ENCODE measurements at regions not wholly inside any gene's neighbourhood (a gene's known extent, or its start where the extent isn't known, plus 50 kb on each side); places are given as distances from the start of the nearest gene placed in this dataset.
"Not testable (repeated sequence)": the region's sequence is repeated elsewhere in the genome, so short reads cannot be mapped to it uniquely, and the experiment has no call there.

DNA sequence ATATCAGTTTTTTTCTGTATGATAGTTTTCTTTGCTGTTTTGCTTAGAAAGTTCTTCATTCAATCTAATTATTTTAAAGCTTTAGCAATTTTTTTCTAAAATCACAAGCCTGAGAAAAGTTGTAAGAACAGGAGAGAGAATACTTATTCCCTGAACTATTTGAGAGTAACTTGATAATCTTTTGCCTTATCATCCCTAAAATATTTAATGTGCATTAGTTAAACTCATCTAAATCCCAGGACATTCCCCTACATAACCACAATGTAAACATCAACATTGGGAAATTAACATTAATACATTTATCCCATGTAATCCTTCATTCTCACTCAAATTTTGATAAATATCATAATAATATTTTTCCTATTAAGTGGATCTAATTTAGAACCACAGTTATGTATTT lies 241.8 kb downstream of the CD109 start:
- in situ Hi-C loops (cut with HindIII; ENCODE audit: low sequenced_read_pairs), result no loop called here
- TF ChIP-seq, protein P1, sequence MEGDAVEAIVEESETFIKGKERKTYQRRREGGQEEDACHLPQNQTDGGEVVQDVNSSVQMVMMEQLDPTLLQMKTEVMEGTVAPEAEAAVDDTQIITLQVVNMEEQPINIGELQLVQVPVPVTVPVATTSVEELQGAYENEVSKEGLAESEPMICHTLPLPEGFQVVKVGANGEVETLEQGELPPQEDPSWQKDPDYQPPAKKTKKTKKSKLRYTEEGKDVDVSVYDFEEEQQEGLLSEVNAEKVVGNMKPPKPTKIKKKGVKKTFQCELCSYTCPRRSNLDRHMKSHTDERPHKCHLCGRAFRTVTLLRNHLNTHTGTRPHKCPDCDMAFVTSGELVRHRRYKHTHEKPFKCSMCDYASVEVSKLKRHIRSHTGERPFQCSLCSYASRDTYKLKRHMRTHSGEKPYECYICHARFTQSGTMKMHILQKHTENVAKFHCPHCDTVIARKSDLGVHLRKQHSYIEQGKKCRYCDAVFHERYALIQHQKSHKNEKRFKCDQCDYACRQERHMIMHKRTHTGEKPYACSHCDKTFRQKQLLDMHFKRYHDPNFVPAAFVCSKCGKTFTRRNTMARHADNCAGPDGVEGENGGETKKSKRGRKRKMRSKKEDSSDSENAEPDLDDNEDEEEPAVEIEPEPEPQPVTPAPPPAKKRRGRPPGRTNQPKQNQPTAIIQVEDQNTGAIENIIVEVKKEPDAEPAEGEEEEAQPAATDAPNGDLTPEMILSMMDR (IDR thresholded peaks at IDR 0.05; ENCODE audit: low read depth, low read length), result no peak
- no peak overlapping the region for H3K4me3 ChIP-seq (ENCODE audit: low read depth, low read length)
- no peak for DNase-seq (ENCODE audit: low read depth, low spot score)

DNA sequence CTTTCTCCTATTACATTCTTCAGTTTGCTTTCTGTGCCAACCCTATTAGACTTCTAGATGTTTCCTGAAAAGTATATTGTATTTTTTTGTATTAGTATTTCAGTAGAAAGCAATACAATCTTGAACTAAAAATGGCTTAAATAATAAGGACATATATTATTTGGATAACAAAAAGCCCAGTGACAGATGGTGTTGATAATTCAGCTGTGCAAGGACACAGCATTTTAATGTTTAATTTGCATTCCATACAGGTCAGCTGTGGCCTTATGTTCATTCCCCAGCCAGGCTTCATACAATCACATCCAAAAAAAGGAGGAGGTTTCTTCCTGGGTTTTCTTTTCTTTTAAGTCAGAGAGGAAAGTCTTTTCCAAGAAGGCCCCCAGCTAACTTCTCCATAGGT lies 236.9 kb downstream of the CD109 start:
- in situ Hi-C loops (cut with HindIII; ENCODE audit: low sequenced_read_pairs), result no loop called here
- TF ChIP-seq, protein P1 (IDR thresholded peaks at IDR 0.05; ENCODE audit: low read depth, low read length), result no peak
- DNase-seq (ENCODE audit: low read depth, low spot score), result no peak
- no peak overlapping the region for H3K4me3 ChIP-seq (ENCODE audit: low read depth, low read length)

DNA sequence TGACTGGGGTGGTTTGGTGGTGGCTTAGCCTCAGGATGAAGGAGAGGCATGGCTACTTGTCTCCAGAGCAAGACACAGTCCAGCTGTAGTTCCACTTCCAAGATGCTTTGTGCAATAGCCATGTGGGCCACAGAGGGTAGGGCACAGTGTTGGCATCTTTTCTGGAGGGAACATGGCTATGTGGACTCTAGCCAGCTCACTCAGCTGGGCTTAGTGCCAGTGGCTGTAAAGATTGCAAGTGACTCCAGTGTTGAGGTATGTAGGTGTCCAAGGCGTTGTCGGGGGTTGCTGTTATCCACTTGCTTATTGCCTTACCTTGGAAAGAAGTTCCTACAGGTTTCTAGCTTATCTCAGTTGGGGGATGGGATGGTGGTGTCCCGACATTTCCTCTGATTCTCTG lies 233.4 kb downstream of the CD109 start:
- TF ChIP-seq, protein P1 (IDR thresholded peaks at IDR 0.05; ENCODE audit: low read depth, low read length), result no peak
- DNase-seq (ENCODE audit: low read depth, low spot score), result no peak
- in situ Hi-C loops (cut with HindIII; ENCODE audit: low sequenced_read_pairs), result no loop called here
- H3K4me3 ChIP-seq (ENCODE audit: low read depth, low read length), result no peak overlapping the region

DNA sequence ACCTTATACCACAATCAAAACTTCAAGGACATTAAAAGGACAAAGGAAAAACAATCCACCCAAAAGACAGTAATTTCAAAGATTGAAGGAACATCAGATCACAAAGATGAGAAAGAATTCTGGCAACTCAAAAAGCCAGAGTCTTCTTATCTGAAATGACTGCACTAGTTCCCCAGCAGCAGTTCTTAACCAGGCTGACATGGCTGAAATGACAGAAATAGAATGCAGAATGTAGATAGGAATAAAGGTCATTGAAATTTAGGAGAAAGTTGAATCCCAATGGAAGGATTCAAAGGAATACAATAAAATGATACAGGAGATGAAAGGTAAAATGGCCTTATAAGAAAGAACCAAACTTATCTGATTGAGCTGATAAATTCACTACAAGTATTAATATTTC lies 231.4 kb downstream of the CD109 start:
- no peak for DNase-seq (ENCODE audit: low read depth, low spot score)
- TF ChIP-seq, protein P1 (IDR thresholded peaks at IDR 0.05; ENCODE audit: low read depth, low read length), result no peak
- no peak overlapping the region for H3K4me3 ChIP-seq (ENCODE audit: low read depth, low read length)
- in situ Hi-C loops (cut with HindIII; ENCODE audit: low sequenced_read_pairs), result no loop called here

DNA sequence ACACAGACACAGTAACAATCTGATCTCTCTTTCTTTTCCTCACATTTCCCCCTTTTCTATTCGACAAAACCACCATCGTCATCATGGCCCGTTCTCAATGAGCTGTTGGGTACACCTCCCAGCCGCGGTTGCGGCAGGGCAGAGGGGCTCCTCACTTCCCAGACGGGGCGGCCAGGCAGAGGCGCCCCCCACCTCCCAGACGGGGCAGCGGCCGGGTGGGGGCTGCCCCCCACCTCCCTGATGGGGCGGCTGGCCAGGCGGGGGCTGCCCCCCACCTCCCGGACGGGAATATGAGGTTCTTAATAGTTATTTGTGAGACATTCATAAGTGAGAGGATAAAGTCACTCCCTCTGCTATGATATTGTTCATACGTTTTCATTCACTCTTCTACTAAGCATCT lies 229.7 kb downstream of the CD109 start:
- in situ Hi-C loops (cut with HindIII; ENCODE audit: low sequenced_read_pairs); H3K4me3 ChIP-seq (ENCODE audit: low read depth, low read length); DNase-seq (ENCODE audit: low read depth, low spot score): not testable (repeated sequence)

DNA sequence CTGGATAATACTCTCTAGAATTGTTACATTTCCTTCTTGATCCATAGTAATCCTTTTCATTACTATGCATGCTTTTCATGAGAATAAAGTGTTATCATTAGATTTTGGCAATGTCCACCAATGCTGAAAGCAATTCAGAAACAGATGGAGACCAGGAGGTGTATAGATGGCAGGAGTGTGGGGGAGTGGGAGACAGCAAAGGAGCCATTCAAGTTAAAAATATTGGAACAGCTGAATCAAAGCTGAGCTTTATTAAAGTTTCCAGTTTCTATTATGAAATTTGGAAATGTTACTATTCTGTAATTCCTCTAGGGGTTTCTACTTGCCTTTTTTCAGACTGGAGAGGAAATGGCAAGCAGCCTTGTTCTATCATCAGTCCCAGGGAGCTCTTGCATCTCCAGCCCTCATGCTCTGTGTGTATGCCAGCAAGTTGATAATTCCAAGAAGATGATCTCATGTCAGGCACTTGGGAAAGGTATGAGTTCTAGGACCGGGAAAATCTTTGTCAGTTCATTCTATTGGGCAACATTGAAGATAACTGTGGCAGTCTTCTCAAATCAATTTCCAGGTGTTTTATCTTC lies 228.0 kb downstream of the CD109 start:
- TF ChIP-seq, protein P1 (IDR thresholded peaks at IDR 0.05; ENCODE audit: low read depth, low read length), result no peak
- in situ Hi-C loops (cut with HindIII; ENCODE audit: low sequenced_read_pairs), result no loop called here
- no peak overlapping the region for H3K4me3 ChIP-seq (ENCODE audit: low read depth, low read length)
- DNase-seq (ENCODE audit: low read depth, low spot score), result no peak

DNA sequence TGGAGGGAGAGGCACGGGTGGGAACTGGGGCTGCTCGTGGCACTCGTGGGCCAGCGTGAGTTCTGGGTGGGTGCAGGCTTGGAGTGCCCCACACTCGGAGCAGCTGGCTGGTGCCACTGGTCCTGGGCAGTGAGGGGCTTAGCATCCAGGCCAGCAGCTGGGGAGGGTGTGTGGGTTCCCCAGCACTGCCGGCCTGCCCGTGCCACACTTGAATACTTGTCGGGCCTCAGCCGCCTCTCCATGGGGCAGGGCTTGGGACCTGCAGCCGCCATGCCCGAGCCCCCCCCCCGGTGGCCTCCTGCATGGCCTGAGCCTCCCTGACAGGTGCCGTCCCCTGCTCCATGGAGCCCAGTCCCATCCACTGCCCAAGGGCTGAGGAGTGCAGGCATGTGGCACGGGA lies 207.2 kb downstream of the CD109 start:
- TF ChIP-seq, protein P1 (IDR thresholded peaks at IDR 0.05; ENCODE audit: low read depth, low read length), result no peak
- no peak overlapping the region for H3K4me3 ChIP-seq (ENCODE audit: low read depth, low read length)
- no peak for DNase-seq (ENCODE audit: low read depth, low spot score)
- in situ Hi-C loops (cut with HindIII; ENCODE audit: low sequenced_read_pairs), result no loop called here

Measured in astrocyte of the spinal cord (primary cell).